A549 (cell line): ENCODE measurements at regions not wholly inside any gene's neighbourhood (a gene's known extent, or its start where the extent isn't known, plus 50 kb on each side); places are given as distances from the start of the nearest gene placed in this dataset.

Source experiments
- CEBPB ChIP-seq, 2 experiments: fragments of >200 bp in 1 of 2; sonication (Bioruptor Twin) in 1 of 2; formaldehyde crosslinking in 1 of 2; IDR thresholded peaks; 2 replicates each; pipeline ENCODE4 v1.6.1; 2012 to 2016
- GATA3 ChIP-seq: IDR thresholded peaks from 2 replicates; pipeline ENCODE4 v1.6.1; 2012; ENCODE audit warnings: borderline replicate concordance
- KDM5A ChIP-seq: fragments of 200-600 bp; sonication (generic); IDR thresholded peaks from 2 replicates; pipeline ENCODE4 v1.6.1; 2016; ENCODE audit warnings: antibody characterized with exemption, mild to moderate bottlenecking
- MAZ ChIP-seq: fragments of 150-350 bp; IDR thresholded peaks from 2 replicates; pipeline ENCODE4 v1.6.1; 2014; ENCODE audit warnings: antibody characterized with exemption, low read depth, low read length, borderline replicate concordance
- NR3C1 ChIP-seq: fragments of >200 bp; sonication (Bioruptor Twin); formaldehyde crosslinking; IDR thresholded peaks from 3 replicates; pipeline ENCODE4 v1.6.1; 2017
- POLR2A ChIP-seq: IDR thresholded peaks from 2 replicates; pipeline ENCODE4 v1.6.1; 2012; ENCODE audit warnings: mild to moderate bottlenecking, low read length
- SMC3 ChIP-seq: fragments of >200 bp; sonication (Bioruptor Twin); formaldehyde crosslinking; IDR thresholded peaks from 3 replicates; pipeline ENCODE4 v1.6.1; 2018; ENCODE audit warnings: inconsistent platforms
- TP53 ChIP-seq: fragments of 250-450 bp; sonication (Bioruptor Pico); IDR thresholded peaks from 2 replicates; pipeline ENCODE4 v1.5.0; 2021; ENCODE audit warnings: mild to moderate bottlenecking, moderate library complexity
- TF ChIP-seq, protein P1 (sequence below): fragments of >200 bp; sonication (Bioruptor Twin); formaldehyde crosslinking; IDR thresholded peaks from 3 replicates; pipeline ENCODE4 v1.5.1; 2016

DNA sequence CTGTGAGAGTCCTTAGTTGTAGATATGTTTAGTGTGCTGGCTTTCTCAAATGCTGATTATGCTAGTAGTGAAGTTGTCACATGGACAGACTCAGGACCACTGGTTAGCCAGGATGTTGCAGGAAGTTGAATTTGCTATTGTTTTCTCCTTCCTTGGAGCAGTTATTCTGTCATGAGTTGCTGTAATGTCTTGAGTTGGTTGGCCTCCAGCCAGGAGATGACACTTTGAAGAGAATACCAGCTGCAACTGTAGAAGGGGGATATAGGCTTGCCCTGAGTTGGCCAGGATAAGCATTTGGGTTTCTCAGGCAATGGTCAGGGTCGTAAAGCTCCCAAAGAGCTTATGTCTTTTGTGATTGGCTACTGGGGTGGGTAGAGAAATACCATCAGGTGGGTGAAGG, 206.7 kb downstream of the ZNF621 start:
- TF ChIP-seq, protein P1, sequence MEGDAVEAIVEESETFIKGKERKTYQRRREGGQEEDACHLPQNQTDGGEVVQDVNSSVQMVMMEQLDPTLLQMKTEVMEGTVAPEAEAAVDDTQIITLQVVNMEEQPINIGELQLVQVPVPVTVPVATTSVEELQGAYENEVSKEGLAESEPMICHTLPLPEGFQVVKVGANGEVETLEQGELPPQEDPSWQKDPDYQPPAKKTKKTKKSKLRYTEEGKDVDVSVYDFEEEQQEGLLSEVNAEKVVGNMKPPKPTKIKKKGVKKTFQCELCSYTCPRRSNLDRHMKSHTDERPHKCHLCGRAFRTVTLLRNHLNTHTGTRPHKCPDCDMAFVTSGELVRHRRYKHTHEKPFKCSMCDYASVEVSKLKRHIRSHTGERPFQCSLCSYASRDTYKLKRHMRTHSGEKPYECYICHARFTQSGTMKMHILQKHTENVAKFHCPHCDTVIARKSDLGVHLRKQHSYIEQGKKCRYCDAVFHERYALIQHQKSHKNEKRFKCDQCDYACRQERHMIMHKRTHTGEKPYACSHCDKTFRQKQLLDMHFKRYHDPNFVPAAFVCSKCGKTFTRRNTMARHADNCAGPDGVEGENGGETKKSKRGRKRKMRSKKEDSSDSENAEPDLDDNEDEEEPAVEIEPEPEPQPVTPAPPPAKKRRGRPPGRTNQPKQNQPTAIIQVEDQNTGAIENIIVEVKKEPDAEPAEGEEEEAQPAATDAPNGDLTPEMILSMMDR: no peak
- TF ChIP-seq POLR2A: no peak
- no peak for TF ChIP-seq TP53 (CRISPR knock-in tag)
- TF ChIP-seq MAZ: no peak
- no peak for TF ChIP-seq SMC3
- no peak for TF ChIP-seq GATA3
- no peak for TF ChIP-seq KDM5A
- no peak for TF ChIP-seq NR3C1
- no peak for TF ChIP-seq CEBPB (IDR thresholded peaks at IDR 0.05)
